Esophagus squamous epithelium (tissue), 5 donors: ENCODE measurements at regions not wholly inside any gene's neighbourhood (a gene's known extent, or its start where the extent isn't known, plus 50 kb on each side); places are given as distances from the start of the nearest gene placed in this dataset.

Experiments used
- DNase-seq: peaks from one replicate; lab custom pipeline; 2025; lab: John Stamatoyannopoulos, UW
- H3K27ac ChIP-seq, 4 donors: fragments of 200-600 bp; sonication (generic); one replicate each; pipeline ENCODE4 v1.5.1; 2016 to 2019; ENCODE audit warnings: mild to moderate bottlenecking in 1 of 4
- H3K27me3 ChIP-seq, 4 donors: fragments of 200-600 bp; sonication (generic); 1 replicate in 3 of 4; 2 replicates in 1 of 4; pipeline versions ENCODE4 v1.5.1 to v1.6.0; 2017 to 2021; ENCODE audit warnings: antibody characterized with exemption in 1 of 4
- H3K36me3 ChIP-seq, 3 donors: fragments of 200-600 bp; sonication (generic); one replicate each; pipeline ENCODE4 v1.5.1; 2016 to 2019
- H3K4me1 ChIP-seq, 3 donors: fragments of 200-600 bp; sonication (generic); one replicate each; pipeline ENCODE4 v1.5.1; 2017 to 2019
- H3K4me3 ChIP-seq, 4 donors: fragments of 200-600 bp; sonication (generic); 1 replicate in 3 of 4; 2 replicates in 1 of 4; pipeline ENCODE4 v1.5.1; 2016 to 2019; ENCODE audit warnings: mild to moderate bottlenecking in 2 of 4, moderate library complexity in 1 of 4
- H3K9me3 ChIP-seq, 3 donors: fragments of 200-600 bp; sonication (generic); one replicate each; pipeline ENCODE4 v1.5.1; 2016 to 2019
- POLR2A ChIP-seq, 4 donors: fragments of 450-650 bp; IDR thresholded peaks; one replicate each; pipeline ENCODE4 v1.6.1; 2017; ENCODE audit warnings: antibody characterized with exemption in 4 of 4, mild to moderate bottlenecking in 4 of 4, moderate library complexity in 3 of 4
- WGBS, 2 donors: methylation state at CpG; one replicate each; pipeline ENCODE4 v1.1.5; 2018; 5-methylcytosine and 5-hydroxymethylcytosine counted together
- intact Hi-C: fragments of 100-400 bp; cut with DNase I; formaldehyde crosslinking; loops from one replicate; pipeline ENCODE4 v1.15.0; 2022
- TF ChIP-seq, protein P1 (sequence below), 6 experiments: fragments of 450-650 bp in 4 of 6; fragments of 200-600 bp in 2 of 6; sonication (generic) in 2 of 6; IDR thresholded peaks; one replicate each; pipeline ENCODE4 v1.5.1; 2016 to 2019; ENCODE audit warnings: antibody characterized with exemption in 6 of 6, mild to moderate bottlenecking in 4 of 6, moderate library complexity in 4 of 6
- donor health status: DM: yes; HTN: yes; CAD: no.

DNA sequence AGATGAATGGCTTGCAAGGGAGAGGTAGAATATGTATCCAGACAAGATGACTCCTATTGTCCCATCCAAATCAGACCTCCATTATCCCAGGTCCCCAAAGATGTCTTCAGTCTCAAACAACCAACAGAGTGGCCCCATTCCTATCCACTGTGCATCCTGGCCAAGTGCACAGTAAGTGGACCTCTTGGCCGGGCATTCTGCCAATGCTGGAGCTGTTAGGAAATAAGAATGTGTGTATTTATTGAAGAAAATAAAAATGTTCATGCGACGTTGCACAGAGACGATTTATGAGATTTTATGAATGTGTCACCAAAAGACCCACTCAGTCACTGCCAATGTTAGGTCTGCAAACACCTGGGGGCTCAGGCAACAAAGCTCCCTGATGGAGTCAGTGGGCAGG is 196.0 kb downstream of the MAFB start:
- WGBS, 2 donors: 45 to 47% methylated on average over 4 of the region's 4 CpGs
- no peak for TF ChIP-seq POLR2A (IDR thresholded peaks at IDR 0.05)
- TF ChIP-seq, protein P1, sequence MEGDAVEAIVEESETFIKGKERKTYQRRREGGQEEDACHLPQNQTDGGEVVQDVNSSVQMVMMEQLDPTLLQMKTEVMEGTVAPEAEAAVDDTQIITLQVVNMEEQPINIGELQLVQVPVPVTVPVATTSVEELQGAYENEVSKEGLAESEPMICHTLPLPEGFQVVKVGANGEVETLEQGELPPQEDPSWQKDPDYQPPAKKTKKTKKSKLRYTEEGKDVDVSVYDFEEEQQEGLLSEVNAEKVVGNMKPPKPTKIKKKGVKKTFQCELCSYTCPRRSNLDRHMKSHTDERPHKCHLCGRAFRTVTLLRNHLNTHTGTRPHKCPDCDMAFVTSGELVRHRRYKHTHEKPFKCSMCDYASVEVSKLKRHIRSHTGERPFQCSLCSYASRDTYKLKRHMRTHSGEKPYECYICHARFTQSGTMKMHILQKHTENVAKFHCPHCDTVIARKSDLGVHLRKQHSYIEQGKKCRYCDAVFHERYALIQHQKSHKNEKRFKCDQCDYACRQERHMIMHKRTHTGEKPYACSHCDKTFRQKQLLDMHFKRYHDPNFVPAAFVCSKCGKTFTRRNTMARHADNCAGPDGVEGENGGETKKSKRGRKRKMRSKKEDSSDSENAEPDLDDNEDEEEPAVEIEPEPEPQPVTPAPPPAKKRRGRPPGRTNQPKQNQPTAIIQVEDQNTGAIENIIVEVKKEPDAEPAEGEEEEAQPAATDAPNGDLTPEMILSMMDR (IDR thresholded peaks at IDR 0.05): no peak

DNA sequence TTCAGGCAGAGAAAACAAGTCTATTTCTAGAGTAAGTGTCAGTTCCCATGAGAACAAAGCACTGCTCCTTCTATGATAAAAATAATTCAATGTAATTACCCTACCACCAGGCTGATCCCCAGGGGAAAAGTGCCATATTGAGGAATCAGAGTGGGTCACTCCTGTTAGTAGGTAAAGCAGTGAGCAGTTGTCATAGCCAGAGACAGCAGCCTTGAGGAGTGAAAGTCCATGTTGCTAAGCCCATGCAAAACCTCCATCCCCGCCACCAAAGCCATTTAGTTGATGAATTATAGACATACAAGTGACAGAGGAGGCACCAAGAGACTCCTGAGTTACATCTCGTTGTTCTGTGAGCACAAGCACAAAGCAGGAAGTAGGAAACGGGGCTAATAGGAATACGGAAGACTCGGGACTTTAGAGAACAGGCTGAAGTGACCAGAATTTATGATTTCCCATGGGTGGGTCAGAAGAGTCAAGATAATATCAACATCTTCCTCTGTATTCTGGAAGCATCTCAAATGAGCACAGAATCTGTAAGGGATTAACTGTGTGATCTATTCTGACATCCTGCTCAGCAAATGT is 197.9 kb downstream of the MAFB start:
- H3K4me1 ChIP-seq: peaks cover 4 to 15% (median 4%) of the 10 kb centered on the region in 3 donors
- H3K36me3 ChIP-seq: no peaks in the 10 kb centered on the region
- no peak for DNase-seq
- no peaks in the 10 kb centered on the region for H3K9me3 ChIP-seq
- H3K4me3 ChIP-seq: no peak overlapping the region
- WGBS, 2 donors: 46 to 62% methylated on average over 5 of the region's 5 CpGs
- no peak overlapping the region for H3K27ac ChIP-seq
- TF ChIP-seq POLR2A (IDR thresholded peaks at IDR 0.05): no peak
- TF ChIP-seq, protein P1 (IDR thresholded peaks at IDR 0.05): no peak
- intact Hi-C loops: no loop called here
- no peaks in the 10 kb centered on the region for H3K27me3 ChIP-seq

More for the DNA sequence above, 196.0 kb downstream of the MAFB start:
- no peaks in the 10 kb centered on the region for H3K27me3 ChIP-seq
- H3K27ac ChIP-seq: no peak overlapping the region
- H3K36me3 ChIP-seq: no peaks in the 10 kb centered on the region
- intact Hi-C loops: no loop called here
- H3K9me3 ChIP-seq: no peaks in the 10 kb centered on the region
- peaks cover 4 to 16% (median 4%) of the 10 kb centered on the region in 3 donors for H3K4me1 ChIP-seq
- no peak overlapping the region for H3K4me3 ChIP-seq
- no peak for DNase-seq

DNA sequence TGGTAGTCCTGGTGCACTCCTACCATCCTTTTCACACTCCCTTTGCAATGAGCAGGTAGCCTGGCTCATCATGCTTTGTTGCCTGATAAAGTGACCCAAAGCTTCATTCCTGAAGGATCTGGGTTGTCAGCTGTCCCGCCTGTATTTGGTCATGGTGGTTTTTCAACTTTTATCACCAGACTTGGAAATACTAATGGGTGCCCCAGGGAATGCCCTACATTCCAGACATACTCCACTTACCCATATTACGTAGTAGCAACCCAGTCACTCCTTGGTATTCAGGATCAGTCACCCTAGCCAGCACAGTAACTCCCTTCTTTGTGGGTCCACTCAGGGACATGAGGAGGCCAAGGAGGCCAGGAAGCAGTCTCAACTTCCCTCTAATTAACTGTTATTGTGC is 199.2 kb downstream of the MAFB start:
- TF ChIP-seq, protein P1 (IDR thresholded peaks at IDR 0.05): no peak
- TF ChIP-seq POLR2A (IDR thresholded peaks at IDR 0.05): no peak
- Histone ChIP-seq H3K27me3 (no peaks in the 10 kb centered on the region), H3K36me3 (no peaks in the 10 kb centered on the region), H3K4me3 (no peak overlapping the region), H3K4me1 (peaks cover 4 to 15% (median 4%) of the 10 kb centered on the region in 3 donors), H3K27ac (no peak overlapping the region), H3K9me3 (no peaks in the 10 kb centered on the region)
- intact Hi-C loops: no loop called here
- no peak for DNase-seq
- 83 to 89% methylated on average over 2 of the region's 2 CpGs for WGBS, 2 donors

DNA sequence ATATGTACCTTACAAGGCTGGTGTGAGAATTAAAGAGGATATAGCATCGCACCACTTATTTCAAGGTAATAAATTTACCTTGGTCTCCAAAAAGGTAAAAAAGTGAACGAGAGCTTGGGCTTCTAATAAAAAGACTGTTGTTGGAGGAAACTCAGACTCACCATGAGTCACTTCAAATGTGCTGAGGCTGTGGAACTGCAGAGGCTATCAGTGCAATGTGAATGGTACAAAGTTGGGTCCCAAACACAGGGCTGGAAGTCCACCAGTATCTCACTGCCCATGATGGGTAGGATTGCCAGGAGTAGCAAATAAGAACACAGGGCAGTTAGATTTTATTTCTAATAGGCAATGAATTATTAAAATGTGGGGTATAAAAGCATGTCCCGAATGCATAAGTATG is 200.6 kb downstream of the MAFB start:
- no peaks in the 10 kb centered on the region for H3K9me3 ChIP-seq
- intact Hi-C loops: no loop called here
- no peak overlapping the region for H3K27ac ChIP-seq
- 67 to 83% methylated on average over 3 of the region's 3 CpGs for WGBS, 2 donors
- H3K4me1 ChIP-seq: peaks cover 0 to 5% (median 2%) of the 10 kb centered on the region in 3 donors
- no peak overlapping the region for H3K4me3 ChIP-seq
- H3K27me3 ChIP-seq: no peaks in the 10 kb centered on the region
- H3K36me3 ChIP-seq: no peaks in the 10 kb centered on the region
- no peak for DNase-seq
- TF ChIP-seq, protein P1 (IDR thresholded peaks at IDR 0.05): no peak
- no peak for TF ChIP-seq POLR2A (IDR thresholded peaks at IDR 0.05)

DNA sequence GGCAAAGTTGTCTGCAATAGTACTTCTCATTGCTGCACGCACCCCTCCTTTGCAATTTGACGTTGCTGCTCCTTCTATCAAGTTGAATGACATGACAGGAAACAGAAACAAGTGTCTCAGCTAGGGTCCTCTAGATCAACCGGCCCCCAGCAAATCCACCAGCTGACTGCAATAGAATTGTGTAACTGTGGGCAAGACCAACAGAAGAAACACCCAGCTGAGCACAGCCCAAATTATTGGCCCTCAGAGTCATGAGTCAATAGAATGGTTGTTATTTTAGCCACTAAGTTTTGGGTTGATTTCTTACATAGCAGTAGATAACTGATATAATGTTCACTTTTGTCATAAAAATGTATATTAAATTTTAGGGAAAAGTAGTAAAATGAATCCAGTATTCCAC is 202.7 kb downstream of the MAFB start:
- no peaks in the 10 kb centered on the region for H3K36me3 ChIP-seq
- WGBS, 2 donors: 76 to 95% methylated on average over 2 to 3 of the region's 3 CpGs
- no peak overlapping the region for H3K27ac ChIP-seq
- H3K4me3 ChIP-seq: no peak overlapping the region
- H3K9me3 ChIP-seq: no peaks in the 10 kb centered on the region
- DNase-seq: no peak
- TF ChIP-seq, protein P1 (IDR thresholded peaks at IDR 0.05): no peak
- no peak for TF ChIP-seq POLR2A (IDR thresholded peaks at IDR 0.05)
- H3K4me1 ChIP-seq: no peaks in the 10 kb centered on the region
- no peaks in the 10 kb centered on the region for H3K27me3 ChIP-seq
- intact Hi-C loops: no loop called here
